ENCODE measurements at regions not wholly inside any gene's neighbourhood (a gene's known extent, or its start where the extent isn't known, plus 50 kb on each side); places are given as distances from the start of the nearest gene placed in this dataset.

GRCh38 chr9:87088192-87088591 is 140.9 kb upstream of the GAS1 start (continued):
- TF ChIP-seq FOSL1 (IDR thresholded peaks at IDR 0.05; ENCODE audit: low read depth): no peak

GRCh38 chr9:87088621-87089365 is 141.5 kb upstream of the GAS1 start:
- Histone ChIP-seq H3K79me2 (ENCODE audit: insufficient read depth, low read length) (no peaks in the 10 kb centered on the region), H3K4me3 (replicated peaks in 1 of 2; ENCODE audit: low read depth in 1 of 2, low read length in 2 of 2) (no peak overlapping the region), H3K27me3 (ENCODE audit: insufficient read depth, low read length) (peaks cover 3% of the 10 kb centered on the region; the same call in 1 of the 2 replicates), H4K20me1 (ENCODE audit: insufficient read depth) (no peaks in the 10 kb centered on the region), H3K27ac (ENCODE audit: low read depth, low read length) (no peak overlapping the region), H3K9me2 (ENCODE audit: insufficient read depth) (no peaks in the 10 kb centered on the region), H2AFZ (ENCODE audit: low read depth, low read length, poor library complexity, severe bottlenecking) (no peak overlapping the region), H3K4me2 (ENCODE audit: low read length) (no peak overlapping the region), H3K4me1 (ENCODE audit: control insufficient read depth in 1 of 2, insufficient read depth in 2 of 2, low read length in 2 of 2) (no peaks in the 10 kb centered on the region), H3K9ac (ENCODE audit: low read length) (no peak overlapping the region), H3K36me3 (ENCODE audit: control insufficient read depth in 1 of 2, insufficient read depth in 2 of 2, low read length in 2 of 2) (no peaks in the 10 kb centered on the region), H3K9me3 (ENCODE audit: control insufficient read depth in 1 of 2, insufficient read depth in 1 of 2, low read depth in 1 of 2, low read length in 2 of 2) (no peaks in the 10 kb centered on the region)
- TF ChIP-seq SIN3A (IDR thresholded peaks at IDR 0.05; ENCODE audit: low read depth): no peak
- no peak for TF ChIP-seq EGR1 (IDR thresholded peaks at IDR 0.05; ENCODE audit: low read depth)
- TF ChIP-seq SP1 (IDR thresholded peaks at IDR 0.05; ENCODE audit: low read depth): no peak
- TF ChIP-seq ZFX (IDR thresholded peaks at IDR 0.05): no peak
- TF ChIP-seq ZNF274 (IDR thresholded peaks at IDR 0.05; ENCODE audit: low read depth, low read length): no peak
- TF ChIP-seq FOSL1 (IDR thresholded peaks at IDR 0.05; ENCODE audit: low read depth): no peak
- TF ChIP-seq YY1 (IDR thresholded peaks at IDR 0.05; ENCODE audit: extremely low read depth, insufficient replicate concordance, low read depth, low read length): no peak
- no peak for TF ChIP-seq ZBTB33 (IDR thresholded peaks at IDR 0.05; ENCODE audit: extremely low read depth, insufficient replicate concordance, low read length)
- TF ChIP-seq POLR2AphosphoS5 (IDR thresholded peaks at IDR 0.05; ENCODE audit: low read depth, low read length): no peak
- TF ChIP-seq MAX (IDR thresholded peaks at IDR 0.05): no peak
- no peak for TF ChIP-seq ELF1 (IDR thresholded peaks at IDR 0.05; ENCODE audit: borderline replicate concordance, low read depth)
- TF ChIP-seq EZH2 (IDR thresholded peaks at IDR 0.05): no peak
- TF ChIP-seq CBX3 (IDR thresholded peaks at IDR 0.05; ENCODE audit: low read depth): no peak
- no peak for TF ChIP-seq EZH2phosphoT487 (IDR thresholded peaks at IDR 0.05; ENCODE audit: borderline replicate concordance)
- no peak for TF ChIP-seq SRF (IDR thresholded peaks at IDR 0.05; ENCODE audit: low read depth)
- TF ChIP-seq JUND (IDR thresholded peaks at IDR 0.05): no peak
- DNase-seq (ENCODE audit: low read depth, low spot score) (no peak), ATAC-seq (no peak)
- BruUV-seq (replicated peaks): no TSS peak
- POLR2A ChIA-PET: no interaction called here
- intact Hi-C loops (cut with micrococcal nuclease): no loop called here
- CTCF ChIA-PET: no interaction called here
- RAD21 ChIA-PET (ENCODE audit: low non-redundant PET in 1 of 2, low total read pairs in 2 of 2, uncharacterized antibody in 2 of 2, unreplicated experiment in 2 of 2): no interaction called here

Measured in HCT116 (cell line).